ENCODE measurements at regions not wholly inside any gene's neighbourhood (a gene's known extent, or its start where the extent isn't known, plus 50 kb on each side); places are given as distances from the start of the nearest gene placed in this dataset.

GRCh38 chr18:78837754-78838153 lies 141.9 kb upstream of the SALL3 start:
- no peak for DNase-seq

DNA sequence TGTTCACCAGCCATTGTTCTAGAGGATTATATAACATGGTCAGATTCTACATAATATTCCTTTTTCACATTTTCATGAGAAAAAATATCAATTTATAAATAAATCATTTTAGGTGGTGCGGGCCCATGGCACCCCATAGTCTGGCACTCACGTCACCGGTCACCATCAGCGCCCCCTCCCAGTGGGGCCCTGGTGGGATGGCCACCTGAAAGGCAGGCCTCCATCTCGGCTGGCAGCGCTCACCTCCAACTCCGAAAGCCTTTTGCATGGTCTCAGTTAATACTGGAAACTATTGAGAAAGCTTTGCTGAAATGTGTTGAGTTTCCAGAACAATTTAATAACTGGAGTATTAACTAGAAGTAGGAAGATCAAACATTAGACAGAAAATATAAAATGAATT lies 141.4 kb upstream of the SALL3 start:
- DNase-seq: no peak

- DNase-seq: no peak
Measured at GRCh38 chr18:78849046-78849445, 130.6 kb upstream of the SALL3 start.

DNA sequence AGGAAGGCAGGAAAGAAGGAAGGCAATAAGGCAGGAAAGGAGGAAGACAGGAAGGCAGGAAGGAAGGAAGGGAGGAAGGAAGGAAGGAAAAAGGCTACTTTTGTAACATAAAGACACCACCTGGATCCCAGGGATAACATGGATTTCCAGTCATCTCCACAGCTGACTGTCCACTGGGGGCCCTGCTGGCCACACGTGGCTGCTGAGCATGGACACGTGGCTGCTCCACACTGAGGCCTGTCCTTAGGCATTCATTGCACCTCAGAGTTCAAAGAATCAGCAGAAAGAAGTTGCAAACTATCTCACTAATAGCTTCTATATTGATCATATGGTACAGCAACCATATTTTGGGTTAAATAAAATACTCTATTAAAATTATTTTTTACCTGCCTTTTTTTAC lies 130.2 kb upstream of the SALL3 start:
- DNase-seq: no peak

- no peak for DNase-seq
Measured at GRCh38 chr18:78853341-78853740, 126.3 kb upstream of the SALL3 start.

- no peak for DNase-seq
Measured at GRCh38 chr18:78855188-78855587, 124.4 kb upstream of the SALL3 start.

GRCh38 chr18:78856569-78857313 lies 122.9 kb upstream of the SALL3 start:
- DNase-seq: no peak

- DNase-seq: no peak
Measured at GRCh38 chr18:78857314-78858150, 122.1 kb upstream of the SALL3 start.

- no peak for DNase-seq
Measured at GRCh38 chr18:78859686-78860085, 119.9 kb upstream of the SALL3 start.

GRCh38 chr18:78860117-78860516 lies 119.5 kb upstream of the SALL3 start:
- DNase-seq: no peak

GRCh38 chr18:78861116-78861515 lies 118.5 kb upstream of the SALL3 start:
- no peak for DNase-seq

DNA sequence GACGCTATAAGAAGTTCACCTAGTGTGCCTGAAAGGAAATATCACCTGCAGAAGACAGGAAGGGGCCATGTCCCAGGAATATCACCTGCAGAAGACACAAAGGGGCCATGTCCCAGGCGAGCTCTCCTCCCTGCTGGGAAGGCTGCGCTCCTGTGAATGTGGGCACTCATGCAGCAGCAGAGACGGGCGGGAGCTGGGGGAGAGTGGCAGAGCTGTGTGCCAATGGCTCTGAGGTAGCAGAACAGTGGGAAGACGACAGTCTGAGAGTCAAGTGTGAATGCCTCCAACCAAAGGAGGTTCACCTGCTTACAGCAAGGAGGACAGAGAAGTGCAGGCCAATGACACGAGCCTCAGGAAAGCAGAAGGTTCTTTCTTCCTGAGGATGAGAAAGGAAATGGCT lies 117.9 kb upstream of the SALL3 start:
- no peak for DNase-seq

GRCh38 chr18:78862395-78862794 lies 117.2 kb upstream of the SALL3 start:
- no peak for DNase-seq

DNA sequence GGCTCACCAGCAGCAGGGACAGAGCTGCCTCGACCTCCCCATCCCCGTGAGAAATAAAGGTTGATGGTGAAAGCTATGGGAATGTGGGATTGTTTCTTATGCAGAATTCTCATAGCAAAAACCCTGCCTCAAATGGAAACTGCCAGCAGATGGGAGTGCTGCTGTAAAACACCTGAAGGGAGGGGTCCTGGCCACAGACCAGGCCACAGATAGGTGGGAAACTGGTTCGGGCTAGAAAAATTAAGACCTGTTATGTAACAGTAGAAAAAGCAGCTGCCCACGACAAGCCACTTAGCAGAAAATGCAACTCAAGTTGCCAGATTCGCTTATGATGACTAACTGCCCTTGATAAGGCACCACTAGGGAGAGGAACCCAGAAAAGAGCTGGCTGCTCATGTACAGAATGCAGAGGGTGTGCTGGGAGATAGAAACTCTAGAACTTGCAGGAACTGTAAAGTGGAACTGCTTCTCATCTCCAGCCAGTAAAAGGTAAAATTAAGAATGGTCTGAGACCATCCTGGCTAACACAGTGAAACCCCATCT lies 114.5 kb upstream of the SALL3 start:
- DNase-seq: no peak

DNA sequence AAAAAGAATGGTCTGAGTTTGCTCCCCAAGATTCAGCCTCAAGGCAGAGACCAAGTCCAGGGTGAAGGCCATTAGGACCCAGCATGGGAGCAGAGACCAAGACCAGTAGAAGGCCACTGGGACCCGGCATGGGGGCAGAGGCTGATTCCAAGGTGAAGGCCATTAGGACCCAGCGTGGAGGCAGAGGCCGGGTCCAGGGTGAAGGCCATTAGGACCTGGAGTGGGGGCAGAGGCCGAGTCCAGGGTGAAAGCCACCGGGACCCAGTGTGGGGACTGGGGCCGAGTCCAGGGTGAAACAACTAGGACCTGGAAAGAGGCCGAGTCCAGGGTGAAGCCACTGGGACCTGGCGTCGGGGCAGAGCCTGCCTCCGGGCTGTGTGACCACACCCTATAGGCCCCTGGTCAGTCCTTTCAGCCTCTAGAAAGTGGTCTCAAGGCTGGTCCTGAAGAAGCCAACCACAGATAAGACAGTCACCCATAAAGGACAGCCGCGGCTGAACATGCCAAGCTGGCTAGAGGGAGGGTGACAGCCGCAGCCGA lies 113.8 kb upstream of the SALL3 start:
- DNase-seq: no peak

- DNase-seq: no peak
Measured at GRCh38 chr18:78867131-78867530, 112.5 kb upstream of the SALL3 start.

DNA sequence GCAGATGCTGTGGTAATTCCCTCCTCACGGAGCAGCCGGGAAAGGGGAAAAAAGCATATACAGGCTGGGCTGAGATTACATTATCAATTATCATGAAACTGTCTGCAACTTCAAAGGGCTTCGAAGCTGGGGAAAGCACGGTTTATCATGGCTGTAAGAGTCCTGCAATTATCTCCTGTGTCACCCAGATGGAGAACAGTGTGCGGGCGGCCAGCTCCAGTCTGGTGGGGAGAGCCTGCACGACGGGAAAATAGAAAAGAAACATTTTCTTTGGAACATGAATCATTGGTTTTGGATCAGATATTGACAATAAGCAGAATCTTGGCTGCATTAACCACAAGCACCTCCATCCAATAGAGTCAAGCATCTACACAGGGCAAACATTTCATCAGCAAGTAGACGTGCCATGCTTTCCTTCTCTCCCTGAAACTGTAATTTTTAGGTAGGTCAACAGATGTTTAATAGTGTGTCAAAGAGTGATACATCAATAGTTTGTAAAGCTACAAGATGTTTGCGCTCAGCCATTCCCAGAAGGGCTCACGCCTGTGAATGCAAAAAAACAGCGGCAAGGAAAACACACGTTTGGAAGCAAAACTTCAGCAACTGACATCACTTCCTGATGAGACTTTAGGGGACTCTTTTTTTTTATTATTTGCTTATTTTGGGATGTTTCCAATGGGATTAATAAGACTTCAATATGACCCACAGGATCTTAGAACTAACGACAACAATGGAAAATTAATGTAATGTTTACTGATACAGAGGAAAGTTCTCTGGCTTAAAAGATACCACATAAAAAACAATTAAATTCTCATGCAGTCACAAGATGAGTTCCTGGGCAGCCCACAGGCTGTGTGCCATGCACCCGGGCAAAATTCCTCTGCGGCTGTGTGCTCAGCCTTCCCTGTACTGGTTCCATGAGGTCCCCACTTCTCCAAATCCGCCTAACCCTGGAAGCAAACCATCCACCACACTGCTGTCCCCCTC lies 111.0 kb upstream of the SALL3 start:
- no peak for DNase-seq

GRCh38 chr18:78871618-78872017 lies 108.0 kb upstream of the SALL3 start:
- DNase-seq: no peak

GRCh38 chr18:78873926-78874500 lies 105.6 kb upstream of the SALL3 start:
- no peak for DNase-seq

DNA sequence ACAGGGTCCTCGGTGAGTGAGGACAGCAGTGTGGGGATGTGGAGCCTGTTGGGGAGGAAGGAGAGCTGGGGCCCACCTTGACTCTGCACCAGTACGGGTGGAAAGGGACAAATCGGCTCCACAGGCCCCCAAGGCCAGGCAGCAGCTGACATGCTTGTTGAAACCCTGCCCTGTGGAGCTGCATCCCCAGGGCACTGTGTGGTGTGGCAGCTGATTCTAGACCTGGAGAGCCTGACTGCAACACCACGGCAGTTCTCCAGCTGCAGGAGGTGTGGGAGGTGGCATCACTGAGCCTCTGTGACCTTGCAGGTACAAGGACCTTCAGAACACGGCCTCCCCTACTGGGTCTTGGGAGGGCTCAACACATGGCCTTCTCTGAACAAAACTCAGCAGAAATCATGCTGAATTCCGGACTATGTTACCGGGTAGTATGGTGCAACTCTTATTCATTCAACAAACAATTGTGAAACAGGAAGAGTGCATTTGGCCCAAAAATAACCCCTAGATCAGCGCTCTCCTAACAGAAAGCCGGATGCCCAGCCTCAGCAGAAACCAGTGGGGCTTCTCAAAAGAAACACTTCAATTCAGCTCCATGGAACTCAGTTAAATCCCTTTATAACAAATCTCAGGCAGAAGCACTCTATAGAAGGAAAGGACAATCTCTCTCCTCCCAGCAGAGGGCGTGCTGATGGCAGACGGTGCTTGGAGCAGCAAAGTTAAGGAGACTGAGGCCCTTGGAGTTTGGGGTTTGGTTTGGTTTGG lies 104.4 kb upstream of the SALL3 start:
- peak in 1 of 2 donors; percentile 35 for DNase-seq
